GM12878 (cell line): ENCODE measurements at regions not wholly inside any gene's neighbourhood (a gene's known extent, or its start where the extent isn't known, plus 50 kb on each side); places are given as distances from the start of the nearest gene placed in this dataset.

Source experiments
- ATAC-seq: fragments of 200-7000 bp; cut with Tn5 transposase; 3 replicates; pipeline ENCODE4 v1.9.1; 2020; ENCODE audit warnings: mild to moderate bottlenecking, moderate library complexity
- BruUV-seq: library from RNA; stranded (reverse); fragments of 400-500 nt; replicated peaks from 2 replicates; lab custom pipeline; 2021; lab: Mats Ljungman, UMichigan
- CTCF ChIA-PET: fragments of 300-600 bp; sonication (Branson Sonifier 250); formaldehyde crosslinking; extraction: SDS; loops from one replicate; lab custom pipeline; 2021; ENCODE audit warnings: inconsistent platforms; lab: Yijun Ruan, JAX
- POLR2A ChIA-PET: fragments of 350-600 bp; formaldehyde crosslinking; extraction: SDS; loops from one replicate; lab custom pipeline; 2021; ENCODE audit warnings: inconsistent platforms; lab: Charles Lee
- RAD21 ChIA-PET: fragments of 300-600 bp; sonication (Branson Sonifier 250); formaldehyde crosslinking; loops from one replicate; lab custom pipeline; 2023; ENCODE audit warnings: antibody characterized with exemption; ENCODE audit not compliant: unreplicated experiment; lab: Charles Lee
- SMC1A ChIA-PET: fragments of 300-600 bp; sonication (Branson Sonifier 250); formaldehyde crosslinking; loops from one replicate; lab custom pipeline; 2023; ENCODE audit not compliant: unreplicated experiment, uncharacterized antibody; lab: Charles Lee
- DNase-seq: peaks from one replicate; pipeline ENCODE4 v3.0.0-alpha.2; 2011; ENCODE audit warnings: low read depth, low spot score
- FAIRE-seq: peaks from 3 replicates; lab custom pipeline; 2011; peaks lifted over from hg19 to GRCh38; lab: Jason Lieb, UNC
- H2AFZ ChIP-seq: 2 replicates; pipeline ENCODE4 v1.6.0; 2011; ENCODE audit warnings: low read depth, low read length, control low read depth; ENCODE audit not compliant: control insufficient read depth
- H3K27ac ChIP-seq: 2 replicates; pipeline ENCODE4 v1.5.1; 2011; ENCODE audit warnings: control low read depth; ENCODE audit not compliant: control insufficient read depth, insufficient read depth
- H3K27me3 ChIP-seq, 2 experiments: replicated peaks in 1 of 2; 2 replicates each; pipeline versions ENCODE4 v1.6.0 to v1.6.1; 2011; ENCODE audit warnings: low read length in 1 of 2; ENCODE audit not compliant: control insufficient read depth in 2 of 2, insufficient read depth in 2 of 2
- H3K36me3 ChIP-seq, 2 experiments: 2 replicates each; pipeline ENCODE4 v1.5.1; 2011; ENCODE audit warnings: low read length in 1 of 2; ENCODE audit not compliant: control insufficient read depth in 2 of 2, insufficient read depth in 2 of 2
- H3K4me1 ChIP-seq: 2 replicates; pipeline ENCODE4 v1.6.1; 2011; ENCODE audit warnings: mild to moderate bottlenecking, low read length, moderate library complexity, mixed read lengths; ENCODE audit not compliant: control insufficient read depth, insufficient read depth
- H3K4me2 ChIP-seq: 2 replicates; pipeline ENCODE4 v1.6.0; 2011; ENCODE audit warnings: control low read depth; ENCODE audit not compliant: control insufficient read depth, insufficient read depth
- H3K4me3 ChIP-seq: fragments of 200-600 bp; sonication (generic); 2 replicates; pipeline ENCODE4 v1.5.1; 2016
- H3K79me2 ChIP-seq: 2 replicates; pipeline ENCODE4 v1.6.0; 2011; ENCODE audit warnings: low read length; ENCODE audit not compliant: control insufficient read depth, insufficient read depth
- H3K9ac ChIP-seq: 2 replicates; pipeline ENCODE4 v1.8.0; 2011; ENCODE audit warnings: low read length, control low read depth, mixed read lengths; ENCODE audit not compliant: control insufficient read depth, insufficient read depth
- H3K9me3 ChIP-seq: replicated peaks from 3 replicates; pipeline ENCODE4 v1.5.1; 2011; ENCODE audit warnings: mild to moderate bottlenecking, low read length; ENCODE audit not compliant: control insufficient read depth, insufficient read depth
- H4K20me1 ChIP-seq: 2 replicates; pipeline ENCODE4 v1.6.0; 2011; ENCODE audit not compliant: control insufficient read depth, insufficient read depth
- BACH1 ChIP-seq: fragments of 450-650 bp; IDR thresholded peaks from 2 replicates; pipeline ENCODE4 v1.6.1; 2017; ENCODE audit warnings: mild to moderate bottlenecking, borderline replicate concordance
- EGR1 ChIP-seq, 2 experiments: IDR thresholded peaks; 1 replicate in 1 of 2; 2 replicates in 1 of 2; pipeline ENCODE4 v1.6.1; 2011 to 2012; ENCODE audit warnings: low read depth in 2 of 2, low read length in 2 of 2, borderline replicate concordance in 1 of 2, mild to moderate bottlenecking in 1 of 2, moderate library complexity in 1 of 2
- EZH2 ChIP-seq: IDR thresholded peaks from 2 replicates; pipeline ENCODE4 v1.6.1; 2012; ENCODE audit warnings: low read depth, mild to moderate bottlenecking, control low read depth, inconsistent platforms, low read length, borderline replicate concordance; ENCODE audit not compliant: control insufficient read depth
- FOS ChIP-seq: IDR thresholded peaks from 3 replicates; pipeline ENCODE4 v1.6.1; 2011; ENCODE audit warnings: borderline replicate concordance; ENCODE audit not compliant: insufficient read length; ENCODE audit errors: extremely low read depth
- MEF2B ChIP-seq: fragments of 450-650 bp; IDR thresholded peaks from 2 replicates; pipeline ENCODE4 v1.6.1; 2018; ENCODE audit warnings: mild to moderate bottlenecking, moderate library complexity; ENCODE audit not compliant: partially characterized antibody, poor library complexity, severe bottlenecking
- MTA3 ChIP-seq: IDR thresholded peaks from 2 replicates; pipeline ENCODE4 v1.6.1; 2012; ENCODE audit warnings: low read length, inconsistent platforms, borderline replicate concordance
- MYB ChIP-seq: fragments of 150-350 bp; IDR thresholded peaks from 2 replicates; pipeline ENCODE4 v1.6.1; 2014; ENCODE audit warnings: mild to moderate bottlenecking, low read depth, low read length, borderline replicate concordance
- NR2F1 ChIP-seq: fragments of 450-650 bp; conservative IDR thresholded peaks from 2 replicates; pipeline ENCODE4 v1.6.1; 2017; ENCODE audit warnings: mild to moderate bottlenecking
- PAX5 ChIP-seq: IDR thresholded peaks from 2 replicates; pipeline ENCODE4 v1.6.1; 2011; ENCODE audit warnings: low read depth, low read length, borderline replicate concordance
- PML ChIP-seq: IDR thresholded peaks from 2 replicates; pipeline ENCODE4 v1.6.1; 2012; ENCODE audit warnings: low read length, inconsistent platforms
- RBBP5 ChIP-seq: fragments of 200-600 bp; sonication (generic); conservative IDR thresholded peaks from 2 replicates; pipeline ENCODE4 v1.6.1; 2016
- TCF7 ChIP-seq: IDR thresholded peaks from 2 replicates; pipeline ENCODE4 v1.6.1; 2014; ENCODE audit warnings: antibody characterized with exemption, borderline replicate concordance
- ZNF274 ChIP-seq: IDR thresholded peaks from one replicate; pipeline ENCODE4 v1.8.0; 2011; ENCODE audit not compliant: insufficient read length, insufficient read depth
- ZZZ3 ChIP-seq: IDR thresholded peaks from 2 replicates; pipeline ENCODE4 v1.6.1; 2011; ENCODE audit warnings: low read depth; ENCODE audit not compliant: control insufficient read depth, insufficient read length
- WGBS: methylation state at CpG from one replicate; pipeline ENCODE4 v1.1.6; 2016; ENCODE audit warnings: low lambda C conversion rate; ENCODE audit not compliant: insufficient replicate concordance, insufficient coverage; ENCODE audit errors: missing lambda C conversion rate; 5-methylcytosine and 5-hydroxymethylcytosine counted together
- in situ Hi-C: fragments of 300-500 bp; cut with MboI; formaldehyde crosslinking; loops from 9 replicates; pipeline ENCODE4 v1.14.3; 2018; ENCODE audit warnings: mixed read lengths
- intact Hi-C: fragments of 100-400 bp; cut with micrococcal nuclease; formaldehyde crosslinking; loops from one replicate; pipeline ENCODE4 v1.14.2; 2022; ENCODE audit not compliant: unreplicated experiment
- TF ChIP-seq, protein P1 (sequence below): IDR thresholded peaks from 2 replicates; pipeline ENCODE4 v1.6.1; 2011; ENCODE audit warnings: mild to moderate bottlenecking, low read depth, low read length, moderate library complexity; ENCODE audit not compliant: insufficient replicate concordance
- TF ChIP-seq, protein P2 (sequence below): fragments of 450-650 bp; IDR thresholded peaks from 2 replicates; pipeline ENCODE4 v1.6.1; 2016; ENCODE audit warnings: mild to moderate bottlenecking
- TF ChIP-seq, protein P3 (sequence below): IDR thresholded peaks from 2 replicates; pipeline ENCODE4 v1.6.1; 2012; ENCODE audit warnings: low read length, inconsistent platforms

DNA sequence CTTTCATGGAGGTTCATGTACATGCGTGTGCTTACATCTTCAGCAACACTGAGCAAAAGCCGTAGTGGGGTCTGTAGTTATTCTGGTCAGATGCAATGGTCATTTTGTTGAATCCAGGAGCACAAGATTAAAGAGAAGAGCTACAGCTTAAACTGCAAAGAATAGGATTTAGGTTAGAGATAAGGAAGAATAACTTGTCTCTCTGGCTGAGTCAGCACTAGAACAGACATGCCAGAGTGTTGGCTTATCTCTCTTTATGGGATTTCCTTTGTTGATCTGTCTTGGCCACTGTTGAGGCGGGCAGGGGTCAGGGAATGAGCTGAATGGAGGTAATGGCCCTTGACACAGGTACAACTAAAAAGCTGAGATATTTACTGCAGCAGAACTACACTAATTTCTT is 473.5 kb downstream of the CCSER2 start:
- Histone ChIP-seq H3K9ac (no peak overlapping the region), H3K4me3 (no peak overlapping the region), H3K27me3 (no peaks in the 10 kb centered on the region), H2AFZ (no peak overlapping the region), H3K36me3 (no peaks in the 10 kb centered on the region), H4K20me1 (no peaks in the 10 kb centered on the region), H3K4me2 (no peak overlapping the region), H3K27ac (no peak overlapping the region), H3K4me1 (no peaks in the 10 kb centered on the region), H3K79me2 (no peaks in the 10 kb centered on the region), H3K9me3 (no peaks in the 10 kb centered on the region)
- ChIA-PET CTCF (no interaction called here), SMC1A (interaction anchor here (0.7 kb wide), 1 partner anchor 9 kb away, joined by 3 read pairs; no protein-coding TSS in a partner anchor), POLR2A (no interaction called here), RAD21 (no interaction called here)
- intact Hi-C loops (no loop called here), in situ Hi-C loops (no loop called here)
- FAIRE-seq, result no peak
- no peak for ATAC-seq
- TF ChIP-seq, protein P1, sequence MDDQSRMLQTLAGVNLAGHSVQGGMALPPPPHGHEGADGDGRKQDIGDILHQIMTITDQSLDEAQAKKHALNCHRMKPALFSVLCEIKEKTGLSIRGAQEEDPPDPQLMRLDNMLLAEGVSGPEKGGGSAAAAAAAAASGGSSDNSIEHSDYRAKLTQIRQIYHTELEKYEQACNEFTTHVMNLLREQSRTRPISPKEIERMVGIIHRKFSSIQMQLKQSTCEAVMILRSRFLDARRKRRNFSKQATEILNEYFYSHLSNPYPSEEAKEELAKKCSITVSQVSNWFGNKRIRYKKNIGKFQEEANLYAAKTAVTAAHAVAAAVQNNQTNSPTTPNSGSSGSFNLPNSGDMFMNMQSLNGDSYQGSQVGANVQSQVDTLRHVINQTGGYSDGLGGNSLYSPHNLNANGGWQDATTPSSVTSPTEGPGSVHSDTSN, result no peak
- TF ChIP-seq PAX5 (no peak), FOS (no peak), RBBP5 (no peak), NR2F1 (no peak), MTA3 (no peak)
- WGBS, result 1% methylated on average over 3 of the region's 3 CpGs
- BruUV-seq, result no TSS peak
- no peak for DNase-seq

DNA sequence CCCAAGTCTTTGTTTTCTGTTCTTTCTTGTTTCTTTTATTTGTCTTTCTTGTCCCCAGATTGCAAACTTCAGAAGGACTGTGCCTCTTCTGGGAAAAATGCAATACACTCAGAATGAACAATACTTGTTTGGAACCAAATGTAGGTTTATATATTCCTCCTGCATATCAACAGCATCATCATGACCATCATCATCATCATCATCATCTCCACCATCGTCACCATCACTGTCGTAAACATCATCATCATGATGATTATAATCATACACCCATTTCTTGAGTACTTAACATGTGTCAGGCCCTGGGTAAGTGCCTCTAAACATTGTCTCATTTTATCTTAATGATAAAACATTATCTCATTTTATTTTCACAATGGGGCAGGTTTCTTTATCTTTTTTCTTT is 476.8 kb downstream of the CCSER2 start:
- 0% methylated on average over 2 of the region's 2 CpGs for WGBS
- Histone ChIP-seq H3K4me2 (no peak overlapping the region), H3K36me3 (no peaks in the 10 kb centered on the region), H2AFZ (no peak overlapping the region), H3K27me3 (no peaks in the 10 kb centered on the region), H4K20me1 (no peaks in the 10 kb centered on the region), H3K9ac (no peak overlapping the region), H3K27ac (no peak overlapping the region), H3K9me3 (no peaks in the 10 kb centered on the region), H3K79me2 (no peaks in the 10 kb centered on the region), H3K4me1 (no peaks in the 10 kb centered on the region), H3K4me3 (no peak overlapping the region)
- in situ Hi-C loops, result no loop called here
- intact Hi-C loops, result no loop called here
- no peak for ATAC-seq
- DNase-seq, result no peak
- ChIA-PET CTCF (no interaction called here), SMC1A (no interaction called here), RAD21 (no interaction called here), POLR2A (no interaction called here)
- BruUV-seq, result no TSS peak
- FAIRE-seq, result no peak
- TF ChIP-seq, protein P2, sequence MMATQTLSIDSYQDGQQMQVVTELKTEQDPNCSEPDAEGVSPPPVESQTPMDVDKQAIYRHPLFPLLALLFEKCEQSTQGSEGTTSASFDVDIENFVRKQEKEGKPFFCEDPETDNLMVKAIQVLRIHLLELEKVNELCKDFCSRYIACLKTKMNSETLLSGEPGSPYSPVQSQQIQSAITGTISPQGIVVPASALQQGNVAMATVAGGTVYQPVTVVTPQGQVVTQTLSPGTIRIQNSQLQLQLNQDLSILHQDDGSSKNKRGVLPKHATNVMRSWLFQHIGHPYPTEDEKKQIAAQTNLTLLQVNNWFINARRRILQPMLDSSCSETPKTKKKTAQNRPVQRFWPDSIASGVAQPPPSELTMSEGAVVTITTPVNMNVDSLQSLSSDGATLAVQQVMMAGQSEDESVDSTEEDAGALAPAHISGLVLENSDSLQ, result no peak
- TF ChIP-seq MYB, result no peak
- no peak for TF ChIP-seq EZH2
- TF ChIP-seq PML, result no peak
- no peak for TF ChIP-seq MEF2B
- no peak for TF ChIP-seq EGR1 (IDR thresholded peaks at IDR 0.05; ENCODE audit: borderline replicate concordance in 1 of 2, low read depth in 2 of 2, low read length in 2 of 2)
- no peak for TF ChIP-seq TCF7
- no peak for TF ChIP-seq ZZZ3
- TF ChIP-seq BACH1, result no peak
- TF ChIP-seq, protein P3, sequence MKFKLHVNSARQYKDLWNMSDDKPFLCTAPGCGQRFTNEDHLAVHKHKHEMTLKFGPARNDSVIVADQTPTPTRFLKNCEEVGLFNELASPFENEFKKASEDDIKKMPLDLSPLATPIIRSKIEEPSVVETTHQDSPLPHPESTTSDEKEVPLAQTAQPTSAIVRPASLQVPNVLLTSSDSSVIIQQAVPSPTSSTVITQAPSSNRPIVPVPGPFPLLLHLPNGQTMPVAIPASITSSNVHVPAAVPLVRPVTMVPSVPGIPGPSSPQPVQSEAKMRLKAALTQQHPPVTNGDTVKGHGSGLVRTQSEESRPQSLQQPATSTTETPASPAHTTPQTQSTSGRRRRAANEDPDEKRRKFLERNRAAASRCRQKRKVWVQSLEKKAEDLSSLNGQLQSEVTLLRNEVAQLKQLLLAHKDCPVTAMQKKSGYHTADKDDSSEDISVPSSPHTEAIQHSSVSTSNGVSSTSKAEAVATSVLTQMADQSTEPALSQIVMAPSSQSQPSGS, result no peak
- TF ChIP-seq ZNF274, result no peak
